MG63 (cell line): ENCODE measurements at regions not wholly inside any gene's neighbourhood (a gene's known extent, or its start where the extent isn't known, plus 50 kb on each side); places are given as distances from the start of the nearest gene placed in this dataset.

Experiments used
- DNase-seq: peaks from one replicate; pipeline ENCODE4 v3.0.0-alpha.2; 2020
- H3K27me3 ChIP-seq: fragments of 250-450 bp; sonication (Bioruptor Pico); 2 replicates; pipeline ENCODE4 v1.5.1; 2020; ENCODE audit warnings: mild to moderate bottlenecking, moderate library complexity
- H3K36me3 ChIP-seq: fragments of 250-450 bp; sonication (Bioruptor Pico); 2 replicates; pipeline ENCODE4 v1.5.1; 2020; ENCODE audit warnings: mild to moderate bottlenecking, moderate library complexity
- H3K4me3 ChIP-seq: fragments of 250-450 bp; sonication (Bioruptor Pico); 2 replicates; pipeline ENCODE4 v1.5.1; 2020; ENCODE audit warnings: mild to moderate bottlenecking, moderate library complexity
- H3K9me3 ChIP-seq: fragments of 250-450 bp; sonication (Bioruptor Pico); 2 replicates; pipeline ENCODE4 v1.5.1; 2020; ENCODE audit warnings: mild to moderate bottlenecking, moderate library complexity

GRCh38 chr2:215751911-215752272, 261.5 kb downstream of the MREG start:
- no peak for DNase-seq
- Histone ChIP-seq H3K27me3 (no peaks in the 10 kb centered on the region), H3K4me3 (no peak overlapping the region), H3K36me3 (no peaks in the 10 kb centered on the region), H3K9me3 (no peaks in the 10 kb centered on the region)

- H3K9me3 ChIP-seq, result no peaks in the 10 kb centered on the region
These were observed 262.0 kb downstream of the MREG start for GRCh38 chr2:215751200-215751910.

DNA sequence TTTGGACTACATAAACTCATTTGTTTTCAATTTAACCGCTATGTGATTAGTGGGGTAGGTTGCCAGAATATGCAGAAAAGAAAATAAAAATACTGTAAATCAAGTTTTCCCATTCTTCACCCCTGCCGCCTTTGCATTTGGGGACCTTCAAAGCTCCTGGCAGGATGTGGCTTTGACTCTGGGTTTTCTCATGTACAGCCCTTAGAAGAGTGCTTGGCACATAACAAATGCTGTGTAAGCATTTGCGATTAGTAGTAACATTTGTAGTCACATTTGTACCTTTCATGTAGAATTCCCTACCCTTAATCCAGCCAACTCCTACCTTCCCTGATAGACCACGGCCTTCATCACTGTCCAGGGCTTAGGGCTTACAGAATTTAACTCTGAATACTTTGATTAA, 262.6 kb downstream of the MREG start:
- Histone ChIP-seq H3K36me3 (no peaks in the 10 kb centered on the region), H3K9me3 (no peaks in the 10 kb centered on the region), H3K27me3 (no peaks in the 10 kb centered on the region), H3K4me3 (no peak overlapping the region)
- DNase-seq, result no peak

More at GRCh38 chr2:215751200-215751910, 262.0 kb downstream of the MREG start:
- Histone ChIP-seq H3K4me3 (no peak overlapping the region), H3K27me3 (no peaks in the 10 kb centered on the region), H3K36me3 (no peaks in the 10 kb centered on the region)
- DNase-seq, result no peak

DNA sequence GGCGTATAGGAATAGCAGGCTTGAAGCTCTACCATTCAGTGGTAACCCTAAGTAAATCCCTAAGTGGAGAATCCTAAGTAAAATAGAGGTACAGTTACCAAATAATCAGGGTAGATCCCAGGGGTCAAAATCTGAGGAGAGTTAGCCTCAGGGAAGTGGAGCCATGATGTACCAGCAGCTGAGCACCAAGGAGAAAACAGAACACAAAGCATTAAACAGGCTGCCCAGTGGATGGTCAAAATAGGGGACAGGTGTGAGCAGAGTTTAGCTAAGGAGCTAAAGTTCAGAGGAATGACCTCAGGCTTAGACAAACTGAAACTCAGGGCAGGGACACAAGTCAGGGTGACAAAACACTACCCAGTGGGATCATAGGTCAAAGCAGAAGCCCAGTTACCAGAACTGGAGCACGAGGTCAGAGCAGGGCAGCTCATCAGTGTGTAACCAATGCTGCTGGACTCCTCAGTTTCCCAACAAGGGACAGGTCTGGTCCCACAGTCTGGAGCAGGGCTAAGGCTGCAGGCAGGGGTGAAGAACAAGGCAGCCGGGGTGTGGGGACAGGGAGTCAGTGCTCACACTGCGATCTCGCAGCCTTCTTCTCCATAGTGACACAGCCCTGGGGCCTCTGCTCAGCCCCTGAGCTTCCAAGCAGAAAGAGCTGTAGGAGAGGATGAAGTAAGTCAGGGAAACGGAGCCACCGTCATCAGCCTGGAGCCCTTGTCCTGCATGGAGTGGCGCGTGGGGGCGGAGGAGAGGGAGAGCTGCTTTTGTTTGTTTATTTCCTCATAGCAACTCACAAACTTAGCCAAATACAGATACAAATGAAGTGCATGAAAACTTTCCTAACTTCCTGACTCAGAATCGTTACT, 264.0 kb downstream of the MREG start:
- Histone ChIP-seq H3K27me3 (no peaks in the 10 kb centered on the region), H3K36me3 (no peaks in the 10 kb centered on the region), H3K4me3 (no peak overlapping the region), H3K9me3 (no peaks in the 10 kb centered on the region)
- DNase-seq, result peak; percentile 10

- Histone ChIP-seq H3K4me3 (no peak overlapping the region), H3K36me3 (no peaks in the 10 kb centered on the region), H3K27me3 (no peaks in the 10 kb centered on the region), H3K9me3 (no peaks in the 10 kb centered on the region)
- no peak for DNase-seq
These were observed 264.9 kb downstream of the MREG start for GRCh38 chr2:215748446-215748845.

GRCh38 chr2:215746887-215747615, 266.3 kb downstream of the MREG start:
- Histone ChIP-seq H3K36me3 (no peaks in the 10 kb centered on the region), H3K9me3 (no peaks in the 10 kb centered on the region), H3K27me3 (no peaks in the 10 kb centered on the region), H3K4me3 (no peak overlapping the region)
- DNase-seq, result no peak

DNA sequence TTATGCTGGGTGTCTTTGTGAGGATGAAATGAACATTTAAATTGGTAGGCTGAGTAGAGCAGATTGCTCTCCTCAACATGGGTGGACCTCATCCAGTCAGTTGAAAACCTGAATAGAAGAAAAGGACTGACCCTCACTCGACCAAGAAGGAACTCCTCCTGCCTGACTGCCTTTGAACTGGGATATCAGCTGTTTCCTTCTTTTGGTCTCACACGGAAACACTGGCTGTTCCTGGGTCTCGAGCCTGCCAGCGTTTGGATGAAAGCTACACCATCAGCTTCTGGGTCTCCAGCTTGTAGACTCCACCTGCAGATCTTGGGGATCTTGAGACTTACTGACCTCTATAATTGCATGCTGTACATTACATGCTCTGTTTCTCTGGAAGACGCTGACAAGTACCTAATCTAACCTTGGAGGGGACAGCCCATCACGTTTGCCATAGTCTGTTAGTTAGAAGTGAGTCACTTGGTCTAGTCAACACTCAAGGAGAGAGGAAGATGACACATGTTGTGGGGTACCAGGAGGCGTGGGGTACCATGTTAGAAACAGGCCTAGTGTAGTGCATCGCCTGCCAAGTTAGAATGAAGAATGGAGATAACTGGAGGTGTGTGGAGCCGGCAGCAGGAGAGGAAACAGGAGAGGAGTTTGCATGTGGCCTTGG, 267.0 kb downstream of the MREG start:
- Histone ChIP-seq H3K9me3 (no peaks in the 10 kb centered on the region), H3K36me3 (no peaks in the 10 kb centered on the region), H3K4me3 (no peak overlapping the region), H3K27me3 (no peaks in the 10 kb centered on the region)
- DNase-seq, result no peak

GRCh38 chr2:215745331-215745730, 268.0 kb downstream of the MREG start:
- Histone ChIP-seq H3K27me3 (no peaks in the 10 kb centered on the region), H3K9me3 (no peaks in the 10 kb centered on the region), H3K36me3 (no peaks in the 10 kb centered on the region), H3K4me3 (no peak overlapping the region)
- DNase-seq, result no peak

GRCh38 chr2:215744514-215744913, 268.8 kb downstream of the MREG start:
- no peak for DNase-seq
- no peaks in the 10 kb centered on the region for H3K27me3 ChIP-seq
- H3K4me3 ChIP-seq, result no peak overlapping the region
- H3K36me3 ChIP-seq, result no peaks in the 10 kb centered on the region
- H3K9me3 ChIP-seq, result no peaks in the 10 kb centered on the region

GRCh38 chr2:215743066-215743465, 270.3 kb downstream of the MREG start:
- H3K36me3 ChIP-seq, result no peaks in the 10 kb centered on the region
- no peak overlapping the region for H3K4me3 ChIP-seq

DNA sequence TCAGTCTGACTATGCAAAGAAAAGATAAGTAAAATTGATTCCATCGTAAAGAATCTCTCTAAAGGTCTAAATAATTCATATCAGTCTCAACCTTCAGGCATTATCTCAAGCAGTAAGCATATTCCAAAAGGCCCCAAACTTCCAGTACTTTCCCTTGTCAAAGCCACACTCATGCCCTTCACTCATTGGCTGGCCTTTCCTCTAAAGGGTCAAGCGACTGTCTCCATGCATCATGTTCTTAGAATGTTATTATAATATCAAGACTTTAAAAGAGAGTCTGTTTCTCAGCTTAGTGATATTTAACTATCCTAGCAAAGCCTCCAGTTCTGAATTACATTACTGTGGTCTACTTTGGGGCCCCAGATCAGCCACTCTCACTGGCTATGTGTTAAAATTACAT, 271.3 kb downstream of the MREG start:
- Histone ChIP-seq H3K9me3 (no peaks in the 10 kb centered on the region), H3K36me3 (no peaks in the 10 kb centered on the region), H3K27me3 (no peaks in the 10 kb centered on the region), H3K4me3 (no peak overlapping the region)
- no peak for DNase-seq

More at GRCh38 chr2:215743066-215743465, 270.3 kb downstream of the MREG start:
- no peaks in the 10 kb centered on the region for H3K9me3 ChIP-seq
- H3K27me3 ChIP-seq, result no peaks in the 10 kb centered on the region
- DNase-seq, result no peak

DNA sequence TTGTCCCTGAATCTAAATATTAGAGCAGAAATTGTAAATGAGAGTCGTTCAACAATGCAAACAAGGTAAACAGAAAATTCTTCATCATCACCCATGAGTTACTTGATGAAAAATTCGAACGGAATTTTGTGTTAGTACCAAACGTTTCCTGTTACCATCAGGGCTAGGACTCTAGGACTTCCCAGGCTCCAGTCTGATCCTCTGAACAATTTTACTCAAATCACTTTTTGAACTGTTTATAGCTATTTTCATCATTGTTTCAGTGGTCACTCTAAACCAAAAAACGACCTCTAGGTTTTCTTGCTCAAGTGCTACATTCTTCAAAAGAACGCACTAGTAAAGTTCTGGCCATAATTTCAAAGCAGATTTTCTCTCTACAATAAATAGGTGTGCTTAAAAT, 273.3 kb downstream of the MREG start:
- DNase-seq, result no peak
- H3K36me3 ChIP-seq, result no peaks in the 10 kb centered on the region
- H3K4me3 ChIP-seq, result no peak overlapping the region
- no peaks in the 10 kb centered on the region for H3K27me3 ChIP-seq
- H3K9me3 ChIP-seq, result no peaks in the 10 kb centered on the region

DNA sequence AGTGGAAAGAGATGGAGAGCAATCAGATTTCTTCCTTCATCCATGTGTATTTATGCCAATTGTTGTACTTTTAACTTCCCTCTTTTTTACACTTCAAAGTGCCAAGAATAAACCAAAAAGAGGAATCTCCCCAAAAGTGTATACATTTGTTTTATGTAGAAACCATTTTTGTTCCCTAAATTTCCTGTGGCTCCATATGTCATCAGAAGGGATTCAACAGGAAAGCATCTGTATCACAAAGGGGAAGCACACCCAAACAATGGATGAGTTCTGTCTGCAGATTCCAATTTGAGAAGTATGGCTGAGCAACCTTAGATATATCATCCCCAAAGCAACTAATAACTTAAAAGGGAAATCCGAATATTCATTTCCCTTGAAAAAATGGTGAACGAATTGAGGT, 275.0 kb downstream of the MREG start:
- H3K9me3 ChIP-seq, result no peaks in the 10 kb centered on the region
- no peak overlapping the region for H3K4me3 ChIP-seq
- H3K36me3 ChIP-seq, result no peaks in the 10 kb centered on the region
- no peaks in the 10 kb centered on the region for H3K27me3 ChIP-seq
- DNase-seq, result no peak

DNA sequence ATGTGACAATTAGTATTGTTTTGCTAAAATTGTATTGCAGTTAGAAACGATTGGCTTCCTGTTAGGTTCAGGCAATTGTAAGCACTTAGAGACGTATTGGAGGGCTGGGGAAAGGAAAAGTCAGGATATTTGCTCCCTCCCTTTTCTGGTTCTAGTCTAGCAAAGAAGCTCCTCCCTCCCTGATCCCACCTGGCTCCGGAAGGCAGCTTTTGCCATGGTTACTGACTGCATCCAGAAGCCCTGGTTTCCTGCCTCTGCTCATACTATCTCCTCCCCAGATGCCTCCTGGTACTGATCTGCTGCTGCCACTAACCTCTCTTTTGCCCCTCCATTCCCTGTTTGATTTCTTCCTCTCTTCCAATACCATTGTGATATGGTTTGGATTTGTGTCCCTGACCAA, 275.9 kb downstream of the MREG start:
- no peaks in the 10 kb centered on the region for H3K27me3 ChIP-seq
- H3K9me3 ChIP-seq, result no peaks in the 10 kb centered on the region
- no peak for DNase-seq
- H3K36me3 ChIP-seq, result no peaks in the 10 kb centered on the region
- no peak overlapping the region for H3K4me3 ChIP-seq

GRCh38 chr2:215736653-215737290, 276.6 kb downstream of the MREG start:
- no peak overlapping the region for H3K4me3 ChIP-seq
- no peaks in the 10 kb centered on the region for H3K36me3 ChIP-seq
- no peaks in the 10 kb centered on the region; the same call in 1 of the 2 replicates for H3K9me3 ChIP-seq
- no peaks in the 10 kb centered on the region for H3K27me3 ChIP-seq
- peak; percentile 32 for DNase-seq

- H3K9me3 ChIP-seq, result no peaks in the 10 kb centered on the region; the same call in 1 of the 2 replicates
- H3K36me3 ChIP-seq, result no peaks in the 10 kb centered on the region
- H3K4me3 ChIP-seq, result no peak overlapping the region
- no peak for DNase-seq
- no peaks in the 10 kb centered on the region for H3K27me3 ChIP-seq
These were observed 282.2 kb downstream of the MREG start for GRCh38 chr2:215731108-215731658.
